ENCODE measurements at regions not wholly inside any gene's neighbourhood (a gene's known extent, or its start where the extent isn't known, plus 50 kb on each side); places are given as distances from the start of the nearest gene placed in this dataset.
A peak's percentile ranks its signal among the peaks of the same experiment; 100 is the strongest.

- H3K36me3 ChIP-seq = no peaks in the 10 kb centered on the region
- no peak for DNase-seq
- H3K27me3 ChIP-seq = no peaks in the 10 kb centered on the region
- H3K27ac ChIP-seq = no peak overlapping the region
- no peaks in the 10 kb centered on the region for H3K9me3 ChIP-seq (replicated peaks)
- no peaks in the 10 kb centered on the region for H3K4me1 ChIP-seq
- no peak overlapping the region for H3K4me3 ChIP-seq
These were observed 166.8 kb upstream of the COL8A1 start for GRCh38 chr3:99471353-99472323.

- Histone ChIP-seq H3K36me3 (no peaks in the 10 kb centered on the region), H3K27me3 (no peaks in the 10 kb centered on the region), H3K27ac (no peak overlapping the region), H3K9me3 (replicated peaks) (no peaks in the 10 kb centered on the region), H3K4me3 (no peak overlapping the region), H3K4me1 (no peaks in the 10 kb centered on the region)
- DNase-seq = no peak
These were observed 167.6 kb upstream of the COL8A1 start for GRCh38 chr3:99470841-99471240.

- Histone ChIP-seq H3K4me3 (no peak overlapping the region), H3K36me3 (no peaks in the 10 kb centered on the region), H3K9me3 (replicated peaks) (no peaks in the 10 kb centered on the region), H3K27ac (no peak overlapping the region), H3K27me3 (no peaks in the 10 kb centered on the region), H3K4me1 (no peaks in the 10 kb centered on the region)
- DNase-seq = no peak
These were observed 169.5 kb upstream of the COL8A1 start for GRCh38 chr3:99468918-99469317.

GRCh38 chr3:99467420-99467819 lies 171.0 kb upstream of the COL8A1 start:
- no peaks in the 10 kb centered on the region for H3K27me3 ChIP-seq
- no peaks in the 10 kb centered on the region for H3K36me3 ChIP-seq
- H3K27ac ChIP-seq = no peak overlapping the region
- peak in 1 of 2 experiments; percentile 16 for DNase-seq
- no peak overlapping the region for H3K4me3 ChIP-seq
- no peaks in the 10 kb centered on the region for H3K4me1 ChIP-seq
- no peaks in the 10 kb centered on the region for H3K9me3 ChIP-seq (replicated peaks)

- no peaks in the 10 kb centered on the region for H3K27me3 ChIP-seq
- no peak for DNase-seq
- H3K9me3 ChIP-seq (replicated peaks) = no peaks in the 10 kb centered on the region
- H3K4me1 ChIP-seq = no peaks in the 10 kb centered on the region
- no peak overlapping the region for H3K4me3 ChIP-seq
- no peaks in the 10 kb centered on the region for H3K36me3 ChIP-seq
- H3K27ac ChIP-seq = no peak overlapping the region
These were observed 172.1 kb upstream of the COL8A1 start for GRCh38 chr3:99466331-99466730.

DNA sequence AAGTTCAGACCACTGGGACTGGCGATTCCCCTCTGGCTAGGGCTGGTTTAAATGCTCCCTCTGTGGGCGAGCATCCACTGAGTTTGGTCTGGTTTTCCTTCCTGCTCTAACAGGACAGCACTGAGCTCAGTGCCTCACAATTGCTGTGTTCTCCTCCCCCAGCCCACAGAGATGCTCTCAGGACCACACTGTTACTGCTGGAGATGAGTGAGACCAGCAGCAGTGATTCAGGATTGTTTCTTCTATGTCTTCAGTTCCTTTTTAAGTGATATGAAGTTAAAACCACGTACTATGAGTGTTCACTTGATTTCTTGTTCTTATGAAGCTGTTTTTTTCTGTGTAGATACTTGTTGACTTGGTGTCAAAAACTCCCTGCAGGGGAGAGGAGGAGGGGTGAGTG lies 180.4 kb upstream of the COL8A1 start:
- H3K4me1 ChIP-seq = no peaks in the 10 kb centered on the region
- H3K36me3 ChIP-seq = no peaks in the 10 kb centered on the region
- DNase-seq = no peak
- H3K27me3 ChIP-seq = no peaks in the 10 kb centered on the region
- no peak overlapping the region for H3K4me3 ChIP-seq
- H3K9me3 ChIP-seq (replicated peaks) = peaks cover 3% of the 10 kb centered on the region; the same call in 1 of the 2 replicates
- no peak overlapping the region for H3K27ac ChIP-seq

GRCh38 chr3:99442599-99442998 lies 195.8 kb upstream of the COL8A1 start:
- Histone ChIP-seq H3K27me3 (no peaks in the 10 kb centered on the region), H3K36me3 (no peaks in the 10 kb centered on the region), H3K27ac (no peak overlapping the region), H3K4me1 (peaks cover 14% of the 10 kb centered on the region), H3K9me3 (replicated peaks) (no peaks in the 10 kb centered on the region), H3K4me3 (no peak overlapping the region)
- DNase-seq = no peak

- no peaks in the 10 kb centered on the region for H3K9me3 ChIP-seq (replicated peaks)
- peak in 1 of 2 experiments; percentile 68 for DNase-seq
These were observed 198.5 kb upstream of the COL8A1 start for GRCh38 chr3:99439892-99440291.

DNA sequence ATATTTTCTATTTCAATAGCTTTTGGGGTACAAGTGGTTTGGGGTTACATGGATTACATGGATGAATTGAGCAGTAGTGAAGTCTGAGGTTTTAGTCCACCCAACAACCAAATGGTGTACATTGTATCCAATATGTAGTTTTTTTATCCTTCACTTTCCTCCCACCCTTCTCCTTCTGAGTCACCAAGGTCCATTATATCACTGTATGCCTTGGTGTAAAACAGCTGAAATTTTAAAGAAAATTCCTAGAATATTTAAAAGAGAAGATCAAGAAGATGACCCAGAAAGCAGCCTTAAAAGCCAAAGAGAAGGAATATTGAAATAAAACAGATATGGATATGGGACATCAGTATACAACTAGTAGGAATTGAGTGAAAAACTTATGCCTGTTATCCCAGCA lies 204.2 kb upstream of the COL8A1 start:
- no peak overlapping the region for H3K4me3 ChIP-seq
- H3K27ac ChIP-seq = no peak overlapping the region

More at GRCh38 chr3:99439892-99440291, 198.5 kb upstream of the COL8A1 start:
- Histone ChIP-seq H3K4me3 (no peak overlapping the region), H3K27me3 (no peaks in the 10 kb centered on the region), H3K4me1 (peaks cover 14% of the 10 kb centered on the region), H3K36me3 (no peaks in the 10 kb centered on the region), H3K27ac (peak overlapping the region; percentile 23; the same call in 1 of the 2 replicates)

GRCh38 chr3:99430348-99431134 lies 207.9 kb upstream of the COL8A1 start:
- DNase-seq = no peak
- Histone ChIP-seq H3K4me1 (no peaks in the 10 kb centered on the region), H3K27ac (no peak overlapping the region), H3K27me3 (no peaks in the 10 kb centered on the region), H3K9me3 (replicated peaks) (0 out of 2 replicates have a peak, but pooled peaks cover 3% of the 10 kb centered on the region), H3K4me3 (no peak overlapping the region), H3K36me3 (no peaks in the 10 kb centered on the region)

More for the DNA sequence above, 204.2 kb upstream of the COL8A1 start:
- 0 out of 2 replicates have a peak, but pooled peaks cover 3% of the 10 kb centered on the region for H3K9me3 ChIP-seq (replicated peaks)
- no peaks in the 10 kb centered on the region for H3K36me3 ChIP-seq
- H3K4me1 ChIP-seq = no peaks in the 10 kb centered on the region; the same call in 1 of the 2 replicates
- no peak for DNase-seq
- H3K27me3 ChIP-seq = no peaks in the 10 kb centered on the region

DNA sequence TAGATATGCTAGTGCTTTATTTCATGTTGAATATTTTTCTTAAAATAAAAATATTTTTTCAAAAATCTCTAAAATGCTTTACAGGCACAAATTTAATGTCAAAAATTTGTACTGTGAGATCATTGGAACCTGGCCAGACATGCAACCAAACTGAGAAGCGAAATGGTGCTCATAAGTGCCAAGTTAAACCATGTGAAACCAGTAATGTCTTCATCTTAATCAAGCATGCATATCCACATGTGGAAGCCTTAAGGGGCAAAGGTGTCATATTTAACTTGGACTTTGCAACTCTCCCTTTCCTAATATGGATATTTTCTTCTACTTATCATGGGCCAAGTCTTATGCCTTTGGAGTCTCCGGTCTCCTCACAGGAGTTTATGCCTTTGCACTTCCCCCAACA lies 208.9 kb upstream of the COL8A1 start:
- H3K36me3 ChIP-seq = no peaks in the 10 kb centered on the region
- H3K9me3 ChIP-seq (replicated peaks) = 0 out of 2 replicates have a peak, but pooled peaks cover 3% of the 10 kb centered on the region
- DNase-seq = no peak
- no peaks in the 10 kb centered on the region for H3K27me3 ChIP-seq
- no peak overlapping the region for H3K27ac ChIP-seq
- no peak overlapping the region for H3K4me3 ChIP-seq
- no peaks in the 10 kb centered on the region for H3K4me1 ChIP-seq

DNA sequence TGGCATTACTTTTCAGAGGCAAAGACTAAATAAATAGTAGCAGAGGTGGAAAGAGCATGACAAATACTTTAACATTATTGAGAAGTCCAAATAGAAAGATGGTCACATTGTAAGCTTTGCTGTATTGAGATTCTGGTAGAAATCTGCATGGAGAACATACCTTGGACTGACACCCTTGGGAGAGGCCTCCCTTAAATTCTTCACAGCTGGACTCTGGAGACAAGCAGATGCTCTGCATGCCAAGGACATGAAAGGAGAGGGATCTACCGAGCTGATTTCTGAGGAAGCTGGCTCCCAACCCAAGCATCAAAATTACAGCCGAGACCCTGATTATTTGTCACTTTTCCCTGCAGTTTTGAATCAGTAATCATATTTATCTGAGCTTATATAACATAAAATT lies 212.5 kb upstream of the COL8A1 start:
- H3K27ac ChIP-seq = no peak overlapping the region
- no peak overlapping the region for H3K4me3 ChIP-seq
- H3K36me3 ChIP-seq = no peaks in the 10 kb centered on the region
- no peak for DNase-seq
- H3K9me3 ChIP-seq (replicated peaks) = no peaks in the 10 kb centered on the region
- H3K27me3 ChIP-seq = no peaks in the 10 kb centered on the region
- no peaks in the 10 kb centered on the region for H3K4me1 ChIP-seq

- no peak overlapping the region for H3K27ac ChIP-seq
- H3K4me3 ChIP-seq = no peak overlapping the region
- H3K9me3 ChIP-seq (replicated peaks) = no peaks in the 10 kb centered on the region
- no peak for DNase-seq
- no peaks in the 10 kb centered on the region for H3K27me3 ChIP-seq
- H3K36me3 ChIP-seq = no peaks in the 10 kb centered on the region
- no peaks in the 10 kb centered on the region for H3K4me1 ChIP-seq
These were observed 219.3 kb upstream of the COL8A1 start for GRCh38 chr3:99419116-99419515.

- DNase-seq = no peak
- H3K27me3 ChIP-seq = no peaks in the 10 kb centered on the region
- H3K36me3 ChIP-seq = no peaks in the 10 kb centered on the region
- H3K4me3 ChIP-seq = no peak overlapping the region
- H3K9me3 ChIP-seq (replicated peaks) = no peaks in the 10 kb centered on the region
- no peak overlapping the region for H3K27ac ChIP-seq
- peaks cover 2% of the 10 kb centered on the region; the same call in 1 of the 2 replicates for H3K4me1 ChIP-seq
These were observed 219.7 kb upstream of the COL8A1 start for GRCh38 chr3:99418709-99419108.

DNA sequence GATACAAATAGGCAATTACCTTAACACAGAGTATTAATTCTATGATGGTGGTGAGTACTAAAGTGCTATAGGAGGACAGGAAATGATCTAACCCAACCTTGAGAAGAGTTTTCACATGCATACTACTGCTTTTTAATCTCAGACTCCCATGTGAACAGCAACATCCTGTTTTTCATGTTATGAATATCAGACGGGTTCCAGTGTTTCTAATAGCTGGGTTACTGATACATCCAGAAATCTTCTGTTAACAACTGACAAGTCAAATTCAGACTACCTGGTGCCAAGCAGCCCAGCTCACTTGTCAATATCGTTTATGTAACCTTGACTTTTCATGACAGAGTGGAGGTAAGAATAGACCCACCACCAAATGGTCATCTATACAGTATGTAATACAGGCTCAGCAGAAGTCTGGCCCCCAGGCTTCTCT lies 220.2 kb upstream of the COL8A1 start:
- Histone ChIP-seq H3K36me3 (no peaks in the 10 kb centered on the region), H3K4me3 (no peak overlapping the region), H3K4me1 (peaks cover 3% of the 10 kb centered on the region; the same call in 1 of the 2 replicates), H3K27me3 (no peaks in the 10 kb centered on the region), H3K9me3 (replicated peaks) (no peaks in the 10 kb centered on the region), H3K27ac (no peak overlapping the region)
- DNase-seq = no peak

All from SJCRH30 (cell line).